ENCODE measurements at regions not wholly inside any gene's neighbourhood (a gene's known extent, or its start where the extent isn't known, plus 50 kb on each side); places are given as distances from the start of the nearest gene placed in this dataset.
"Not testable (repeated sequence)": the region's sequence is repeated elsewhere in the genome, so short reads cannot be mapped to it uniquely, and the experiment has no call there.

- DNase-seq: no peak
Measured at GRCh38 chr2:37571587-37572136, 99.8 kb downstream of the CDC42EP3 start.

- DNase-seq: no peak
Measured at GRCh38 chr2:37573451-37574388, 97.7 kb downstream of the CDC42EP3 start.

GRCh38 chr2:37575780-37576179 is 95.7 kb downstream of the CDC42EP3 start:
- DNase-seq: no peak

- not testable (repeated sequence) for DNase-seq
Measured at GRCh38 chr2:37576194-37576593, 95.2 kb downstream of the CDC42EP3 start.

- no peak for DNase-seq
Measured at GRCh38 chr2:37576831-37577230, 94.6 kb downstream of the CDC42EP3 start.

GRCh38 chr2:37579192-37579713 is 92.2 kb downstream of the CDC42EP3 start:
- no peak for DNase-seq

GRCh38 chr2:37579949-37580348 is 91.5 kb downstream of the CDC42EP3 start:
- not testable (repeated sequence) for DNase-seq

- DNase-seq: no peak
Measured at GRCh38 chr2:37581433-37581832, 90.0 kb downstream of the CDC42EP3 start.

- DNase-seq: no peak
Measured at GRCh38 chr2:37582481-37583220, 88.8 kb downstream of the CDC42EP3 start.

GRCh38 chr2:37583402-37583801 is 88.0 kb downstream of the CDC42EP3 start:
- no peak for DNase-seq

GRCh38 chr2:37583867-37584266 is 87.6 kb downstream of the CDC42EP3 start:
- DNase-seq: no peak

GRCh38 chr2:37585295-37585908 is 86.0 kb downstream of the CDC42EP3 start:
- DNase-seq: no peak

- peak; percentile 67 for DNase-seq
Measured at GRCh38 chr2:37585982-37586621, 85.3 kb downstream of the CDC42EP3 start.

GRCh38 chr2:37586663-37587317 is 84.7 kb downstream of the CDC42EP3 start:
- no peak for DNase-seq

GRCh38 chr2:37587817-37588216 is 83.6 kb downstream of the CDC42EP3 start:
- DNase-seq: no peak

GRCh38 chr2:37588316-37588777 is 83.1 kb downstream of the CDC42EP3 start:
- no peak for DNase-seq

- no peak for DNase-seq
Measured at GRCh38 chr2:37589298-37589697, 82.1 kb downstream of the CDC42EP3 start.

GRCh38 chr2:37590119-37590571 is 81.3 kb downstream of the CDC42EP3 start:
- DNase-seq: no peak
